Left ventricle myocardium inferior (tissue), 1 donor: ENCODE measurements at regions not wholly inside any gene's neighbourhood (a gene's known extent, or its start where the extent isn't known, plus 50 kb on each side); places are given as distances from the start of the nearest gene placed in this dataset.

Experiments
- DNase-seq: peaks from one replicate; pipeline ENCODE4 v3.0.0-alpha.2; 2020
- H3K27ac ChIP-seq: fragments of 200-600 bp; replicated peaks from 2 replicates; pipeline ENCODE4 v1.8.0; 2021
- H3K27me3 ChIP-seq: fragments of 200-600 bp; 2 replicates; pipeline ENCODE4 v1.8.0; 2021; ENCODE audit warnings: low read depth
- H3K36me3 ChIP-seq: fragments of 200-600 bp; 2 replicates; pipeline ENCODE4 v1.8.0; 2021
- H3K4me1 ChIP-seq: fragments of 200-600 bp; 2 replicates; pipeline ENCODE4 v1.8.0; 2021
- H3K4me3 ChIP-seq: fragments of 200-600 bp; 2 replicates; pipeline ENCODE4 v1.8.0; 2021; ENCODE audit warnings: mild to moderate bottlenecking, moderate library complexity
- H3K9me3 ChIP-seq: fragments of 200-600 bp; replicated peaks from 2 replicates; pipeline ENCODE4 v1.8.0; 2021
- intact Hi-C: fragments of 100-400 bp; cut with micrococcal nuclease; formaldehyde crosslinking; loops from one replicate; pipeline ENCODE4 v1.11.0; 2022
- TF ChIP-seq, protein P1 (sequence below): fragments of 200-600 bp; IDR thresholded peaks from 2 replicates; pipeline ENCODE4 v1.8.0; 2021; ENCODE audit warnings: antibody characterized with exemption, mild to moderate bottlenecking, borderline replicate concordance
- donor health status: DM: no; HTN: yes; CAD: no; lungs with severe emphysema.

GRCh38 chr20:52482044-52482443 is 290.5 kb upstream of the ZFP64 start:
- no peaks in the 10 kb centered on the region for H3K4me1 ChIP-seq
- no peaks in the 10 kb centered on the region for H3K9me3 ChIP-seq
- H3K36me3 ChIP-seq, result no peaks in the 10 kb centered on the region
- no peaks in the 10 kb centered on the region for H3K27me3 ChIP-seq
- no peak for DNase-seq
- H3K27ac ChIP-seq, result no peak overlapping the region
- H3K4me3 ChIP-seq, result no peak overlapping the region
- TF ChIP-seq, protein P1, sequence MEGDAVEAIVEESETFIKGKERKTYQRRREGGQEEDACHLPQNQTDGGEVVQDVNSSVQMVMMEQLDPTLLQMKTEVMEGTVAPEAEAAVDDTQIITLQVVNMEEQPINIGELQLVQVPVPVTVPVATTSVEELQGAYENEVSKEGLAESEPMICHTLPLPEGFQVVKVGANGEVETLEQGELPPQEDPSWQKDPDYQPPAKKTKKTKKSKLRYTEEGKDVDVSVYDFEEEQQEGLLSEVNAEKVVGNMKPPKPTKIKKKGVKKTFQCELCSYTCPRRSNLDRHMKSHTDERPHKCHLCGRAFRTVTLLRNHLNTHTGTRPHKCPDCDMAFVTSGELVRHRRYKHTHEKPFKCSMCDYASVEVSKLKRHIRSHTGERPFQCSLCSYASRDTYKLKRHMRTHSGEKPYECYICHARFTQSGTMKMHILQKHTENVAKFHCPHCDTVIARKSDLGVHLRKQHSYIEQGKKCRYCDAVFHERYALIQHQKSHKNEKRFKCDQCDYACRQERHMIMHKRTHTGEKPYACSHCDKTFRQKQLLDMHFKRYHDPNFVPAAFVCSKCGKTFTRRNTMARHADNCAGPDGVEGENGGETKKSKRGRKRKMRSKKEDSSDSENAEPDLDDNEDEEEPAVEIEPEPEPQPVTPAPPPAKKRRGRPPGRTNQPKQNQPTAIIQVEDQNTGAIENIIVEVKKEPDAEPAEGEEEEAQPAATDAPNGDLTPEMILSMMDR, result no peak
- intact Hi-C loops, result no loop called here

DNA sequence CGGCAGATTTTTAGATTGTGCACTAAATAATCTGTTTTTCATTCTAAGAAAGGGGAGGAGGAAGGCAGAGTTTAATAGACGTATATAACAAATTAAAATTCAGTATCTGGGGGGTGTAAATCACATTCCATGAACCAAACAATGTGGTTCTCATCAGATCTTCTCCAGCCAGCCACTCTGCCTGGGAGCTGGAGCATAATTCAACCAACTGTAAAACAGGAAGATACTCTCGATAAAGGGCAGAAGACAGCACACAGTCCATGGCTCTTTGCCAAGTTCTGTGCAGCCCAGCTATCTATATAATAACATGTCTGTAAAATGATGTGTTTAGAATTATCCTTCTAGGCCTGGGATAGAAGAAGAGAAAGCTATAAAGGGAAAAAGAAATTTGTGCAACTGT is 289.9 kb upstream of the ZFP64 start:
- Histone ChIP-seq H3K4me1 (no peaks in the 10 kb centered on the region), H3K36me3 (no peaks in the 10 kb centered on the region), H3K9me3 (no peaks in the 10 kb centered on the region), H3K4me3 (no peak overlapping the region), H3K27me3 (no peaks in the 10 kb centered on the region), H3K27ac (no peak overlapping the region)
- TF ChIP-seq, protein P1, result no peak
- intact Hi-C loops, result no loop called here
- no peak for DNase-seq

GRCh38 chr20:52476074-52476750 is 284.6 kb upstream of the ZFP64 start:
- no peak for DNase-seq
- no peaks in the 10 kb centered on the region for H3K27me3 ChIP-seq
- H3K4me3 ChIP-seq, result no peak overlapping the region
- no peaks in the 10 kb centered on the region for H3K4me1 ChIP-seq
- H3K9me3 ChIP-seq, result no peaks in the 10 kb centered on the region
- H3K27ac ChIP-seq, result no peak overlapping the region
- no peaks in the 10 kb centered on the region for H3K36me3 ChIP-seq
- TF ChIP-seq, protein P1, result no peak
- intact Hi-C loops, result no loop called here

- Histone ChIP-seq H3K4me3 (no peak overlapping the region), H3K27ac (no peak overlapping the region), H3K27me3 (no peaks in the 10 kb centered on the region), H3K36me3 (no peaks in the 10 kb centered on the region), H3K4me1 (no peaks in the 10 kb centered on the region), H3K9me3 (no peaks in the 10 kb centered on the region)
- no peak for DNase-seq
- TF ChIP-seq, protein P1, result no peak
- intact Hi-C loops, result no loop called here
Observed at GRCh38 chr20:52473186-52473585, 281.6 kb upstream of the ZFP64 start.

DNA sequence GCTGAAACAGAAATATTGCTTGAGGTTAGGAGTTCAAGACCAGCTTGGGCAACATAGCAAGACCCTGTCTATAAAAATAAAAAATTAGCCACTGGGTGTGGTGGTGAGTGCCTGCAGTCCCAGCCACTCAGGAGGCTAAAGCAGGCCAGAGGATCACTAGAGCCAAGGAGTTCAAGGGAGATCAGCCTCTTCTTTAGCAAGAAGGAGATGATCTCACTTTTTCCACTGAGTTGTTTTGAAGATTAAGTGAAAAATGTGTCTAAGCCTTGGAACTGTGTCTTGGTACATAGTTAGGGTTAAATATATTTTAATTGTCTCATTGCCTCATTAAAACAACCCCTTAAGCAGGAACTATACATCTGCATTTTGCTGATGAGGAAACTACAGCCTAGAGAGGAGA is 279.0 kb upstream of the ZFP64 start:
- Histone ChIP-seq H3K36me3 (no peaks in the 10 kb centered on the region), H3K4me1 (no peaks in the 10 kb centered on the region), H3K27ac (no peak overlapping the region), H3K27me3 (no peaks in the 10 kb centered on the region), H3K9me3 (no peaks in the 10 kb centered on the region), H3K4me3 (no peak overlapping the region)
- no peak for DNase-seq
- intact Hi-C loops, result no loop called here
- TF ChIP-seq, protein P1, result no peak

GRCh38 chr20:52469128-52469527 is 277.5 kb upstream of the ZFP64 start:
- TF ChIP-seq, protein P1, result no peak
- no peak overlapping the region for H3K27ac ChIP-seq
- intact Hi-C loops, result no loop called here
- H3K27me3 ChIP-seq, result peaks cover 5% of the 10 kb centered on the region
- H3K9me3 ChIP-seq, result no peaks in the 10 kb centered on the region
- DNase-seq, result no peak
- H3K4me3 ChIP-seq, result no peak overlapping the region
- no peaks in the 10 kb centered on the region for H3K4me1 ChIP-seq
- H3K36me3 ChIP-seq, result no peaks in the 10 kb centered on the region
